ENCODE measurements at regions not wholly inside any gene's neighbourhood (a gene's known extent, or its start where the extent isn't known, plus 50 kb on each side); places are given as distances from the start of the nearest gene placed in this dataset.

DNA sequence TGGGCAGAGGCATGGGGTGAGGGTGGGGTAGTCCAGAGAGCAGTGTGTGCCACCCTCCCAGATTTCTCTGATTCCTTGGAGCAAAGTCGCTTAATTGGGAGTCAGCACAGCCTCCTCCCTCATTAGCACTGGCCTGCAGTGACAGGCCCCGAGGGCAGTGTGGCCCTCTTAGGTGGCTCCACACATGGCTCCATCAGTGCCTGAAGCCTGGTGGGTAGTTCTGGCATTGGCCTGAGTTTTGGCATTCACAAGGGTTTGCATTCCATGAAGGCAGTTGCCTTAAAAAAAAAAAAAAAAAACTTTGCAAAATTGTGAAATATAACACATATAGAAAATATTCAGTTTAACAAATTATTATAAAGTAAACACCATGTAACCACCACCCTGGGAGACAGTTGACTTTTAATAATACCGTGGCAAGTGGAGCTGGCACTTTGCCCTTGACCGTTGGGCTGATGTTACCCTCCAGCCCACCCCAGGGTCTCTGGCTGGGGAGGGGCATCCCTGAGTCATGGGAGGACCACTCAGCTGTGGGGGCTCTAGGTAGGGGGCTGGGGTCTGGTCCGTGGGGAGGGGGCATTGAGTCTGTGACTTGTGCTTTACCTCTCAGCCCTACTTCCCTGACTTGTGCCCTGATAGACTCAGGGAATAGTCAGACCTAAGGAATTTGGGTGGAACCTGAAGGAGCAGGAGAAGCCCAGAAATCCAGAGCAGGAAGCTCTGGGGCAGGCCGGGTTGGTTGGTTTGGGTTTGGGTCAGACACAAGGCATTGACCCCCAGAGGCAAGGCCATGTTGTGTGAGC lies 51.3 kb upstream of the PITX1 start:
- no peak for ATAC-seq
- no peaks in the 10 kb centered on the region for H3K4me1 ChIP-seq
- no peaks in the 10 kb centered on the region for H3K9me3 ChIP-seq
- H3K36me3 ChIP-seq, result no peaks in the 10 kb centered on the region
- WGBS (ENCODE audit: insufficient coverage, low coverage, low lambda C conversion rate, missing lambda C conversion rate), result 83% methylated on average over 2 of the region's 6 CpGs
- no peaks in the 10 kb centered on the region for H3K27me3 ChIP-seq
- no peak overlapping the region for H3K4me3 ChIP-seq
- DNase-seq, result no peak
- H3K27ac ChIP-seq, result no peak overlapping the region
- intact Hi-C loops (cut with DNase I), result no loop called here
- no peak for TF ChIP-seq POLR2A (IDR thresholded peaks at IDR 0.05)
- TF ChIP-seq, protein P1, sequence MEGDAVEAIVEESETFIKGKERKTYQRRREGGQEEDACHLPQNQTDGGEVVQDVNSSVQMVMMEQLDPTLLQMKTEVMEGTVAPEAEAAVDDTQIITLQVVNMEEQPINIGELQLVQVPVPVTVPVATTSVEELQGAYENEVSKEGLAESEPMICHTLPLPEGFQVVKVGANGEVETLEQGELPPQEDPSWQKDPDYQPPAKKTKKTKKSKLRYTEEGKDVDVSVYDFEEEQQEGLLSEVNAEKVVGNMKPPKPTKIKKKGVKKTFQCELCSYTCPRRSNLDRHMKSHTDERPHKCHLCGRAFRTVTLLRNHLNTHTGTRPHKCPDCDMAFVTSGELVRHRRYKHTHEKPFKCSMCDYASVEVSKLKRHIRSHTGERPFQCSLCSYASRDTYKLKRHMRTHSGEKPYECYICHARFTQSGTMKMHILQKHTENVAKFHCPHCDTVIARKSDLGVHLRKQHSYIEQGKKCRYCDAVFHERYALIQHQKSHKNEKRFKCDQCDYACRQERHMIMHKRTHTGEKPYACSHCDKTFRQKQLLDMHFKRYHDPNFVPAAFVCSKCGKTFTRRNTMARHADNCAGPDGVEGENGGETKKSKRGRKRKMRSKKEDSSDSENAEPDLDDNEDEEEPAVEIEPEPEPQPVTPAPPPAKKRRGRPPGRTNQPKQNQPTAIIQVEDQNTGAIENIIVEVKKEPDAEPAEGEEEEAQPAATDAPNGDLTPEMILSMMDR (IDR thresholded peaks at IDR 0.05), result no peak

All from right lobe of liver (tissue), 6 donors.